ENCODE measurements at regions not wholly inside any gene's neighbourhood (a gene's known extent, or its start where the extent isn't known, plus 50 kb on each side); places are given as distances from the start of the nearest gene placed in this dataset.

- DNase-seq (ENCODE audit: insufficient read length, low spot score) (no peak), FAIRE-seq (no peak)
- TF ChIP-seq, protein P1, sequence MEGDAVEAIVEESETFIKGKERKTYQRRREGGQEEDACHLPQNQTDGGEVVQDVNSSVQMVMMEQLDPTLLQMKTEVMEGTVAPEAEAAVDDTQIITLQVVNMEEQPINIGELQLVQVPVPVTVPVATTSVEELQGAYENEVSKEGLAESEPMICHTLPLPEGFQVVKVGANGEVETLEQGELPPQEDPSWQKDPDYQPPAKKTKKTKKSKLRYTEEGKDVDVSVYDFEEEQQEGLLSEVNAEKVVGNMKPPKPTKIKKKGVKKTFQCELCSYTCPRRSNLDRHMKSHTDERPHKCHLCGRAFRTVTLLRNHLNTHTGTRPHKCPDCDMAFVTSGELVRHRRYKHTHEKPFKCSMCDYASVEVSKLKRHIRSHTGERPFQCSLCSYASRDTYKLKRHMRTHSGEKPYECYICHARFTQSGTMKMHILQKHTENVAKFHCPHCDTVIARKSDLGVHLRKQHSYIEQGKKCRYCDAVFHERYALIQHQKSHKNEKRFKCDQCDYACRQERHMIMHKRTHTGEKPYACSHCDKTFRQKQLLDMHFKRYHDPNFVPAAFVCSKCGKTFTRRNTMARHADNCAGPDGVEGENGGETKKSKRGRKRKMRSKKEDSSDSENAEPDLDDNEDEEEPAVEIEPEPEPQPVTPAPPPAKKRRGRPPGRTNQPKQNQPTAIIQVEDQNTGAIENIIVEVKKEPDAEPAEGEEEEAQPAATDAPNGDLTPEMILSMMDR (IDR thresholded peaks at IDR 0.05; ENCODE audit: insufficient read depth, missing control alignments): no peak
Observed at GRCh38 chr20:55714082-55714481, 291.2 kb downstream of the CBLN4 start.

GRCh38 chr20:55704458-55704857 is 300.9 kb downstream of the CBLN4 start:
- DNase-seq (ENCODE audit: insufficient read length, low spot score) (no peak), FAIRE-seq (no peak)
- TF ChIP-seq, protein P1 (IDR thresholded peaks at IDR 0.05; ENCODE audit: insufficient read depth, missing control alignments): no peak

DNA sequence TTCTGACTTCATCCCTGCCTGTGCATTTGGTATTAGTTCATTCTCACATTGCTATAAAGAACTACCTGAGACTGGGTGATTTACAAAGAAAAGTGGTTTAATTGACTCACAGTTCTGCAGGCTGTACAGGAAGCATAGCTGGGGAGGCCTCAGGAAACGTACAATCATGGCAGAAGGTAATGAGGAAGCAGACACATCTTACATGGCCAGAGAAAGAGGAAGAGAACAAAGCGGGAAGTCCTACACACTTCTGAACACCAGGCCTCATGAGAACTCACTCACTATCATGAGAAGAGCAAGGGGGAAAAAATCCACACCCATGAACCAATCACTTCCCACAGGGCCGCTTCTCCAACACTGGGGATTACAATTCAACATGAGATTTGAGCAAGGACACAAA is 303.9 kb downstream of the CBLN4 start:
- TF ChIP-seq, protein P1 (IDR thresholded peaks at IDR 0.05; ENCODE audit: insufficient read depth, missing control alignments): no peak
- DNase-seq (ENCODE audit: insufficient read length, low spot score) (no peak), FAIRE-seq (no peak)

DNA sequence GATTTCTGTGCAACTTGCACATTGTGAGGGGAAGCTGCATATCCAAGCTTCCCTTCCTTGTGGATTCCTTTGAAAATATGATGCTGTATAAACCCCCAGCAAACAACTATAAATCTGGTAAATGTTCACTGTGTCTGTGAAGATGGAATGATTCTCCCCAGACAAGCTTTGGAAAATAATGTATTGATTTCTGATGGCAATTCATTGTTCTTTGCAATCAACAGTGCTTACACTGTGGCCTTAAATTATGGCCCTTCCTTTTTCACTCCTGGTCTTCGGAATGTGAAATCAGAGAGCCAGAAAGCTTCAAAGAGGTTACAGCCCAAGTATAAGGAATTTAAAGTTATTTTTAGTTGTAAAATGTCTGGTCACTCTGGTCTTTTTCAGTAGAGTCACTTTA is 308.8 kb downstream of the CBLN4 start:
- FAIRE-seq (no peak), DNase-seq (ENCODE audit: insufficient read length, low spot score) (no peak)
- TF ChIP-seq, protein P1 (IDR thresholded peaks at IDR 0.05; ENCODE audit: insufficient read depth, missing control alignments): no peak

DNA sequence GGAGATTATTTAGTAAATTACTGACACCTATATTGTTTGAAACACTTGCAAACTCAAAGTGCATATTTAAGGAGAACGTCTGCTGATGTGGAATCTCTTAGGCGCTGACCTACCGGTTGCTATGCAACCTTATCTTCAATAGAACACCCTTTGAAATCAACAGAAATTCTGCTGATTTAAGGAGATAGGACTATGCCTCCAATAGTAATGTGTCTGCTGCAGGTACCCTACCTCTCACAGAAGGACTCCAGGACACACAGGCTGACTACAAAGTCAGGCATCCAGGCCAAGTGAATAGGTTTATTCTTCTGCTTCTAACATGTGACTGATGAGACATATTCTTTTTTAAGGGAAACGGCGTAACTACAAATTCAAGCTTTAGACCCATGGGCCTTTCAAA is 311.7 kb downstream of the CBLN4 start:
- FAIRE-seq: no peak
- TF ChIP-seq, protein P1 (IDR thresholded peaks at IDR 0.05; ENCODE audit: insufficient read depth, missing control alignments): no peak
- DNase-seq (ENCODE audit: insufficient read length, low spot score): no peak

- DNase-seq (ENCODE audit: insufficient read length, low spot score): no peak
- FAIRE-seq: no peak
- TF ChIP-seq, protein P1 (IDR thresholded peaks at IDR 0.05; ENCODE audit: insufficient read depth, missing control alignments): no peak
Observed at GRCh38 chr20:55685841-55686240, 319.5 kb downstream of the CBLN4 start.

DNA sequence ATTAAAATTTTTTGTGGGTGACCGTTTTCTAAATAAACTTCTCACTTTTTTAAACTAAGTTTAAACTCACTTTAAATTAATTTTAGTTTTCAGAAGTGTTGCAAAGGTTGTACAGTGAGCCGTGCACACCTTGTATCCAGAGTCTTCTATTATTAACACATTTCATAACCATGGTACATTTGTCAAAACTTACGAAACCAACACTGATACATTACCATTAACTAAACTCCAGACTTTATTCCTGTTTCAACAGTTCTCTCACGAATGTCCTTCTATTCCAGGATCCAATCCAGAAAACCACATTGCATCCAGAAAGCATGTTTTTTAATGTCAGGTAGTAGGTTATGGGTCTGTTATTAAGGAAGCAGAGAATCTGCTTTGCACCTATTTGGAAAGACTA is 319.9 kb downstream of the CBLN4 start:
- DNase-seq (ENCODE audit: insufficient read length, low spot score) (no peak), FAIRE-seq (no peak)
- TF ChIP-seq, protein P1 (IDR thresholded peaks at IDR 0.05; ENCODE audit: insufficient read depth, missing control alignments): no peak

All from D721Med (cell line).